ENCODE measurements at regions not wholly inside any gene's neighbourhood (a gene's known extent, or its start where the extent isn't known, plus 50 kb on each side); places are given as distances from the start of the nearest gene placed in this dataset.

DNA sequence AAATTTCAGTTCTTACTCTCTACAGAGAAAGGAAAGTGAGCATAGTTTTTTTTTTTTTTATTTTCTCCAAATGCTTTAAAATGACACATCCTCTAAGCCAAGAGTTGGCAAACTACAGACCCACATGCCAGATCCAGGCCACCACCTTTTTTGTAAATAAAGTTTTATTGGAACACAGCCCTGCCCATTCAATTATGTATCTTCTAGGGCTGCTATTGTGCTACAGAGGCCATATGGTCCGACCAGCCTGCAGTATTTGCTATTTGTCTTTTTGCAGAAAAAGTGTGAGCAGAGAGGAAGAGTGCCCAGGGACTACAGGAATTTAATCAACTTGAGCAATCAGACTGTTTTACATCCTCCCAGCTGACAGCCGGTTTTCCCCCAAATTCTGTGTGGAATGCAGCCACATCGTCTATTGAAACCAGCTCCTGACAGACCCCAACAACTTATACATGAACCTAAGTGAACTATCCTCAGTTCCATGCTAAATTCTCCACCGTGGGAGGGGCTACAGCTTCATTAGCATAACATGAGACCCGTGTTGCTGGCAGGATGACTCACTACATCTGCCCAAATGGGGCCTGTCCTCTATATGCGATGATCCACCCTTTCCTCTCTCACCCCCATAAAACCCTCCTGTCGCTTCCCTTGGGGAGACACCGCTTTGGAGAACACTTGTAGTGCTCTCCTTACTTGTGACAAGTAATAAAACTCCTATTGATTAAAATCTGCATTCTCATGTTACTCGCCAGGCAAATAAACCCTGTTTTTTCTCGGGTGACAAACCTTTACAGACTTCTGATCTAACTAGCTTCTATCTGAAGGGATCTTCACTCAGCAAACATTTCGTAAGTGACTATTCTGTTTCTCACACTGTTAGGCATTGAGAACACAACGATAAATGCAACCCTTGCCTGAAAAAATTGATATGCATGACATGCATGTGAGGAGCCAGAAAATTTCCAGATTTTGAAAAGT, 149.4 kb upstream of the HS3ST3A1 start:
- Histone ChIP-seq H3K9ac (replicated peaks; ENCODE audit: extremely low read depth, insufficient read depth, low read length) (no peak overlapping the region), H3K4me1 (ENCODE audit: control insufficient read depth, extremely low read depth, insufficient read depth, low read length) (no peaks in the 10 kb centered on the region), H3K4me2 (ENCODE audit: insufficient read depth, low read length) (no peak overlapping the region), H3K27me3 (ENCODE audit: control insufficient read depth in 2 of 2, insufficient read depth in 2 of 2, low read length in 2 of 2) (no peaks in the 10 kb centered on the region), H3K36me3 (ENCODE audit: control insufficient read depth in 2 of 2, extremely low read depth in 1 of 2, insufficient read depth in 2 of 2, low read length in 2 of 2) (no peaks in the 10 kb centered on the region), H3K9me3 (replicated peaks; ENCODE audit: control insufficient read depth, insufficient read depth, low read length) (peaks cover 2% of the 10 kb centered on the region), H3K27ac (ENCODE audit: insufficient read depth, low read depth, low read length) (no peak overlapping the region), H4K20me1 (replicated peaks; ENCODE audit: control insufficient read depth, extremely low read depth, insufficient read depth, low read length) (no peaks in the 10 kb centered on the region), H3K9me1 (replicated peaks; ENCODE audit: control insufficient read depth, extremely low read depth, insufficient read depth, low read length) (no peaks in the 10 kb centered on the region), H2AFZ (ENCODE audit: low read depth, low read length) (no peak overlapping the region), H3K4me3 (replicated peaks in 1 of 3; ENCODE audit: insufficient read depth in 1 of 3, low read depth in 1 of 3, low read length in 3 of 3) (no peak overlapping the region), H3K79me2 (ENCODE audit: control insufficient read depth, insufficient read depth, low read length) (no peaks in the 10 kb centered on the region)
- BruUV-seq (replicated peaks), result no TSS peak
- TF ChIP-seq POLR2AphosphoS5 (IDR thresholded peaks at IDR 0.05; ENCODE audit: insufficient read depth, low read depth, low read length), result no peak
- TF ChIP-seq, protein P1, sequence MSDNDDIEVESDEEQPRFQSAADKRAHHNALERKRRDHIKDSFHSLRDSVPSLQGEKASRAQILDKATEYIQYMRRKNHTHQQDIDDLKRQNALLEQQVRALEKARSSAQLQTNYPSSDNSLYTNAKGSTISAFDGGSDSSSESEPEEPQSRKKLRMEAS (IDR thresholded peaks at IDR 0.05; ENCODE audit: insufficient read depth, insufficient read length), result no peak
- TF ChIP-seq FOS (IDR thresholded peaks at IDR 0.05; ENCODE audit: borderline replicate concordance, insufficient read depth, low read length), result no peak
- no peak for TF ChIP-seq POLR2A (IDR thresholded peaks at IDR 0.05; ENCODE audit: low read depth, low read length)
- no peak for TF ChIP-seq EZH2 (IDR thresholded peaks at IDR 0.05; ENCODE audit: borderline replicate concordance, low read depth, low read length, severe bottlenecking)
- TF ChIP-seq MYC (IDR thresholded peaks at IDR 0.05; ENCODE audit: low read depth, low read length), result no peak
- no peak for TF ChIP-seq JUN (IDR thresholded peaks at IDR 0.05; ENCODE audit: borderline replicate concordance, insufficient read depth, insufficient read length, low read depth)
- TF ChIP-seq GATA2 (IDR thresholded peaks at IDR 0.05; ENCODE audit: insufficient read depth, insufficient read length, low read depth, low read length), result no peak
- TF ChIP-seq, protein P2, sequence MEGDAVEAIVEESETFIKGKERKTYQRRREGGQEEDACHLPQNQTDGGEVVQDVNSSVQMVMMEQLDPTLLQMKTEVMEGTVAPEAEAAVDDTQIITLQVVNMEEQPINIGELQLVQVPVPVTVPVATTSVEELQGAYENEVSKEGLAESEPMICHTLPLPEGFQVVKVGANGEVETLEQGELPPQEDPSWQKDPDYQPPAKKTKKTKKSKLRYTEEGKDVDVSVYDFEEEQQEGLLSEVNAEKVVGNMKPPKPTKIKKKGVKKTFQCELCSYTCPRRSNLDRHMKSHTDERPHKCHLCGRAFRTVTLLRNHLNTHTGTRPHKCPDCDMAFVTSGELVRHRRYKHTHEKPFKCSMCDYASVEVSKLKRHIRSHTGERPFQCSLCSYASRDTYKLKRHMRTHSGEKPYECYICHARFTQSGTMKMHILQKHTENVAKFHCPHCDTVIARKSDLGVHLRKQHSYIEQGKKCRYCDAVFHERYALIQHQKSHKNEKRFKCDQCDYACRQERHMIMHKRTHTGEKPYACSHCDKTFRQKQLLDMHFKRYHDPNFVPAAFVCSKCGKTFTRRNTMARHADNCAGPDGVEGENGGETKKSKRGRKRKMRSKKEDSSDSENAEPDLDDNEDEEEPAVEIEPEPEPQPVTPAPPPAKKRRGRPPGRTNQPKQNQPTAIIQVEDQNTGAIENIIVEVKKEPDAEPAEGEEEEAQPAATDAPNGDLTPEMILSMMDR (IDR thresholded peaks at IDR 0.05; ENCODE audit: extremely low read depth in 1 of 2, insufficient read depth in 1 of 2, low read depth in 1 of 2, low read length in 2 of 2), result no peak
- dilution Hi-C loops (cut with MboI; ENCODE audit: extremely low pct_ligation_motif_present, low sequenced_read_pairs), result no loop called here
- no peak for DNase-seq (ENCODE audit: low read depth, low spot score)
- ChIA-PET POLR2A (no interaction called here), CTCF (no interaction called here)
- no peak for FAIRE-seq
- intact Hi-C loops (cut with micrococcal nuclease), result no loop called here

Data from endothelial cell of umbilical vein (primary cell).